Umbilical cord (tissue), 1 donor: ENCODE measurements at regions not wholly inside any gene's neighbourhood (a gene's known extent, or its start where the extent isn't known, plus 50 kb on each side); places are given as distances from the start of the nearest gene placed in this dataset.

Source experiments
- DNase-seq: peaks from one replicate; pipeline ENCODE4 v3.0.0-alpha.2; 2015; ENCODE audit warnings: low spot score

GRCh38 chr7:52061666-52062065 lies 745.1 kb upstream of the COBL start:
- DNase-seq = no peak

GRCh38 chr7:52053525-52053924 lies 736.9 kb upstream of the COBL start:
- no peak for DNase-seq

GRCh38 chr7:52030722-52031121 lies 714.1 kb upstream of the COBL start:
- no peak for DNase-seq

GRCh38 chr7:52026140-52026539 lies 709.5 kb upstream of the COBL start:
- DNase-seq = no peak

- DNase-seq = no peak
These were observed 704.7 kb upstream of the COBL start for GRCh38 chr7:52021343-52021742.

DNA sequence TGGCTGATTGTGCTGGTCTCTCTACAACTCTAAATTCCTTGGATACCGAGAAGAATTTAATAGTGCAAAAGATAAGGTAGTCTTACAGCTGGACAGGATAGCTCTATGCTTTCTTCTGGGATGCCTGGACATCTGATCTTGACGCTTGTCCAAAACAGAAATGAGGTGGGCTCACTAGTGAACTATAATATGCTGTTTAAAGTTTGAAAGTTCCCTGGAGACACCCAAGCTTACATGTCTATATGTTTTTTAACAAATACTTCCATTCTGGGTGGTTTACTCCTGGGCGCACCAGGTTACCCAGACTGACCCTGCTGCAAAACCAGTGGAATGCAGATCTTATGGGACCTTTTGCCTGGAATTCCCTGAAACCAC lies 702.1 kb upstream of the COBL start:
- no peak for DNase-seq

DNA sequence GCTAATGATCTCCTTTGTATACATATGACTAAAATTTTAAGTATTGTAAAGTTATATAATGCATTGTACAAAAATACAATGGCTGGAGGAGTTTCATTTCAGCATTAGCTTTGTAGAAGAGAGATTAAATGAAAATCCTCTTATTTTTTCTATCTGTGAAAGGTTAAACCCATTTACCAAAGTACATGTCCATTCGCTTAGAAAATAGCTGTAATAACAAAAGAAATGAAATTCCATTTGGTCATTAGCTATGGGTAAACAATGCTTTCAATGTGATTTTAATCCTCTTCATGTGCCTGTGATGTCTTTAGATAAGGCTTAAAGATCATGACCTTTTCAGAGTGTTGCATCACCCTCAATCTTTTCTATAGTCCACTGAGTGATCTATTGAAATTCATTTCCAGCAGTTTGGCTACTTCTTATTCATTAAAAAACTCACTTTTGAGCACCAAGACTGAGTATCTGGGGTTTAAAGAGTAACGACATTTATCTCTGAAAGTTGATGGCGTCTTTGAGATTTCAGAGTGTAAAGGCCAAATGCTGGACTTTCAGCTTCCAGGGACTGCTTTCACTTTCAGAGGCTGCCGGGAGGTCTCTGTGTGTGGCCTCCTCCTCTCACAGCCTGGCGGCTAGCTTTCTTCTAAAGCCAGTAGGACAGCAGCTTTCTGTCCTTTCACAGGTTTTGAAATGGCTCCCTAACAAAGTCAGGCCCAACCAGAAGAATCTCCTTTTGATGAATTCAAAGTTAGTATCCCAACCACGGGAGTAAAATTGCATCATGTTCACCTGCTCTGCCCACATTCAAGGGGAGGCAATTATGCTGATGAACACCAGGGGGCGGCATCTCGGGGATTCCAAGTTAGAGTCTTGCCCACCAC lies 701.4 kb upstream of the COBL start:
- no peak for DNase-seq

DNA sequence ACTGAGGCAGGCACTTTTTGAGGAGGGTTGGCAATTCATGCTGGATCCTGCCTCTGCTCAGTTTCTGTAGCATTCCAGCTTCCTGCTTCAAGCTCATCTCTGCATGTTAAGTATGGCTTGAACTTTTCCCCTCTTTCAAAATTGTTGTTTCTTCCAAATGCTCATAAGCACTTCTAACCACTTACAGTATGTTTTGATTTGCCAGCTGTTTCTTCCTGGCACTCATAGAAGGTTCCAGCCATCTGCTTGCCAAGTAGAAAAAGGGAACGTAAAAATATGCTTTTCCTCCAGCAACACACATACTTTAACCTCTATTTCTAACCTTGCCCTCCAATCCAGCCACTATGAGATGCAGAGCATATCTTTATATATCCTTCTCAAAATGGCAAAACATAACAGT lies 692.6 kb upstream of the COBL start:
- DNase-seq = peak; percentile 80

- DNase-seq = no peak
These were observed 690.1 kb upstream of the COBL start for GRCh38 chr7:52006674-52007073.

GRCh38 chr7:52005613-52006012 lies 689.0 kb upstream of the COBL start:
- no peak for DNase-seq

DNA sequence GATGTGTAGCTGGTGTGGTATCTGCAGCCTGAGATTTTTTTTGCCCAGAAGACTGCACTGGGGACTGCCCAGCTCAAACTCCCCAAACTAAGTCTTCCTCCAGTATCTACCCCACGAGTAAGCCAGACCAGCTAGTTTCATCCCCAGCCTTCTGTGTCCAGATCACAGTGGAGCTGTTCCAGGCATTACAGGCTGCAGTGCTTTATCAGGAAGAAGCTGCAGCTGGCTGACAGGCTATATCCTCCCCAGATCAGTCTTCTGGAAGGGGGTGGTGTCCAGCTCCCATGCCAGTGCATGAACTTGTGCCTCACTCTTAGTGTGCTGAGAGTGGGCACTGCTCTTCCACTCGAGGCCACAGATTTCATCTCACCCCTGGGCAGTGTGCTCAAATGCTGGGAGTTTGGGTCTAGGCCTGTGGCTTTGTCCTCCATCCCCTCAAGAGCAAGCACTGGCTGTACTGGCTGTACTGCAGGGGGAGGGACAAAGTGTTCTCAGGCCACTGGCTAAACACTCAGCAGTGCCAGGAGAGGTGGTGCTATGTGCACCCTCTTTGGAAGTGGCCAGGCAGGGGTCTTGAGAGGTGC lies 679.1 kb upstream of the COBL start:
- peak; percentile 66 for DNase-seq

GRCh38 chr7:51982653-51983052 lies 666.0 kb upstream of the COBL start:
- no peak for DNase-seq

DNA sequence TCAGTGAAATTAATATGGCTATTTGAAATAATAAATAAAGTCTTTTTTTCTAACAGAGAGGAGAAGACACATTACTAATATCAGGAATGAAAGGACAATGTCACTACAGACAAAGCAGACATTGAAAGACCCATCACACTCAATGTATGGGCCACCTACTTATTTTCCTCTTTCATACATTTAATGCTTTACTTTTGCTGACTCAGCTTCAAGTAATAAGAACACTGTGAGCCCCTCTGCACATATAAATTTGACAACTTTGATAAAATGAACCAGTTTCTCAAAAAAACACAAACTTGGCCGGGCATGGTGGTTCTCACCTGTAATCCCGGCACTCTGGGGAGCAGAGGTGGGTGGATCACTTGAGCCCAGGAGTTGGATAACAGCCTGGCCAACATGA lies 664.2 kb upstream of the COBL start:
- no peak for DNase-seq

GRCh38 chr7:51980313-51980712 lies 663.7 kb upstream of the COBL start:
- DNase-seq = no peak

GRCh38 chr7:51977913-51978312 lies 661.3 kb upstream of the COBL start:
- DNase-seq = no peak

- DNase-seq = peak; percentile 6
These were observed 657.3 kb upstream of the COBL start for GRCh38 chr7:51973939-51974338.

GRCh38 chr7:51973071-51973470 lies 656.5 kb upstream of the COBL start:
- DNase-seq = no peak

DNA sequence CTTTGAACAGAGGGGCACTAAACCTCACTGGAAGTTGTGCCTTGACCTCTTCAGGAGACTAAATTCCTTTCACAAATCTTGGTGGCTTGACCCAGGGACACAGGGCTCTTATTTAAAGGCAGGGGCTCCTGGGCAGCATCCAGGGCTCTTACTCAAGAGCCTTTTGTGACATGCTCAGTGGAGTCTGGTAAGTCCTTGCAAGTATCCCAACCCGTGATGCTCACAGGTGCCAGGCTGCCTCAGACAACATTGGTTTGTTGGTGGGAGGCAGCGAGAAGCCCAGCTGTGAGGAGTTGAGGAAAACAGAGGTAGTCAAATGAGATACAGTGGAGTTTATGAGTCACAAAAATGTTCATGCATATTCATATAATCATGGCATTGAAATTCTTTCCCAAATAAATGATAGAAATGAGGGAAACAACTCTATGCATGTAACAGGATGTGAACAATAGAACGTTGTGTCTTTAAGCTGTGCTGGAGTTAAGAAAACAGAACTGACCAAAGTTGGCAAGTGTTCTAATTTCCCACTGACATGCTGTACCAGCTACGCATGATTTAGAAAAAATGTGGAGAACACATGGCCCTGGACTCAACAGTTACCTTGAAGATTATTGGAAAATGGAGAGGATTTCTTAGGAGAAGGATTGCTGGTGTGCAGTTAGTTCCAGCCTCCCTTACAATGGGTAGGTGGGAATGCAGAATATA lies 654.5 kb upstream of the COBL start:
- DNase-seq = no peak

- peak; percentile 10 for DNase-seq
These were observed 651.9 kb upstream of the COBL start for GRCh38 chr7:51968461-51968860.

DNA sequence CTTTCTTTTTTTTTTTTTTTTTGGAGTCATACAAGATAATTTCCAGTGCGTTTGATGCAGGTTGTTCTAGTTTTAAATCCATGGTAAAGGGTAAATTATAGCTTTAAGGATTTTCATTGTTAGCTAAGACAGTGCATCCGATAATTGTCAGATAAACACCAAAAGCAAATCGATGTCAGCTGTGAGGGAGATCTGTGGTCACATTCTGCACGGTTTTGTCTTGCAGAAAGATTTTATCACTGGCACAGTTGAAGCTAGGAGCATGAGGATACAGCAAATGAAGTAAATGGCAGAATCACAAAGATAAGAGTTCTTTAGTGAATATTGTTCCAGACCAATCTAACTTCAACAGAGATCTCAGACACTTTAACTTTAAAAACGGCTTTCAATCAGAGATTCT lies 648.8 kb upstream of the COBL start:
- DNase-seq = no peak

- DNase-seq = no peak
These were observed 645.2 kb upstream of the COBL start for GRCh38 chr7:51961804-51962203.

GRCh38 chr7:51950813-51951212 lies 634.2 kb upstream of the COBL start:
- DNase-seq = peak; percentile 81
